ENCODE measurements at regions not wholly inside any gene's neighbourhood (a gene's known extent, or its start where the extent isn't known, plus 50 kb on each side); places are given as distances from the start of the nearest gene placed in this dataset.

GRCh38 chr6:53987522-53987888 lies 123.7 kb upstream of the MLIP start:
- BruUV-seq (replicated peaks): no TSS peak
- CTCF ChIA-PET: interaction anchor here (1.0 to 1.6 kb wide), 2 partner anchors 17 to 278 kb away, joined by 3 to 4 read pairs; no protein-coding TSS in a partner anchor
- intact Hi-C loops (cut with micrococcal nuclease): loop anchor here (2.0 to 5.0 kb wide), 2 partner anchors 890 to 1253 kb away; no protein-coding TSS in a partner anchor

More at GRCh38 chr6:53987522-53987888, 123.7 kb upstream of the MLIP start:
- ChIA-PET RAD21 (ENCODE audit: low non-redundant PET in 1 of 2, low total read pairs in 2 of 2, uncharacterized antibody in 2 of 2, unreplicated experiment in 2 of 2) (interaction anchor here (0.6 to 2.4 kb wide), 2 partner anchors 257 to 907 kb away, joined by 3 to 6 read pairs; no protein-coding TSS in a partner anchor), POLR2A (no interaction called here)
- no peak for DNase-seq (ENCODE audit: low read depth, low spot score)
- Histone ChIP-seq H4K20me1 (ENCODE audit: insufficient read depth) (no peaks in the 10 kb centered on the region), H3K27me3 (ENCODE audit: insufficient read depth, low read length) (no peaks in the 10 kb centered on the region), H3K36me3 (ENCODE audit: control insufficient read depth in 1 of 2, insufficient read depth in 2 of 2, low read length in 2 of 2) (no peaks in the 10 kb centered on the region), H3K4me1 (ENCODE audit: control insufficient read depth in 1 of 2, insufficient read depth in 2 of 2, low read length in 2 of 2) (peaks cover 8 to 31% of the 10 kb centered on the region in 2 experiments), H3K4me2 (ENCODE audit: low read length) (no peak overlapping the region), H3K9me2 (ENCODE audit: insufficient read depth) (no peaks in the 10 kb centered on the region), H3K9ac (ENCODE audit: low read length) (no peak overlapping the region), H3K79me2 (ENCODE audit: insufficient read depth, low read length) (no peaks in the 10 kb centered on the region), H3K27ac (ENCODE audit: low read depth, low read length) (no peak overlapping the region), H2AFZ (ENCODE audit: low read depth, low read length, poor library complexity, severe bottlenecking) (no peak overlapping the region), H3K4me3 (replicated peaks in 1 of 2; ENCODE audit: low read depth in 1 of 2, low read length in 2 of 2) (no peak overlapping the region), H3K9me3 (ENCODE audit: control insufficient read depth in 1 of 2, insufficient read depth in 1 of 2, low read depth in 1 of 2, low read length in 2 of 2) (no peaks in the 10 kb centered on the region)
- TF ChIP-seq POLR2A (IDR thresholded peaks at IDR 0.05; ENCODE audit: borderline replicate concordance, extremely low read depth, insufficient read depth, insufficient read length) (no peak), JUND (IDR thresholded peaks at IDR 0.05) (no peak), TCF7L2 (IDR thresholded peaks at IDR 0.05; ENCODE audit: borderline replicate concordance, extremely low read depth, insufficient read depth, insufficient read length) (no peak), YY1 (IDR thresholded peaks at IDR 0.05; ENCODE audit: extremely low read depth, insufficient replicate concordance, low read depth, low read length) (no peak), CEBPB (IDR thresholded peaks at IDR 0.05; ENCODE audit: low read depth) (no peak), EZH2phosphoT487 (IDR thresholded peaks at IDR 0.05; ENCODE audit: borderline replicate concordance) (no peak), REST (IDR thresholded peaks at IDR 0.05; ENCODE audit: low read depth) (no peak), ZNF274 (IDR thresholded peaks at IDR 0.05; ENCODE audit: low read depth, low read length) (no peak), ZBTB33 (IDR thresholded peaks at IDR 0.05; ENCODE audit: extremely low read depth, insufficient replicate concordance, low read length) (no peak), RAD21 (IDR thresholded peaks at IDR 0.05; ENCODE audit: low read depth) (no peak)
- no peak for ATAC-seq
